ENCODE measurements at regions not wholly inside any gene's neighbourhood (a gene's known extent, or its start where the extent isn't known, plus 50 kb on each side); places are given as distances from the start of the nearest gene placed in this dataset.

DNA sequence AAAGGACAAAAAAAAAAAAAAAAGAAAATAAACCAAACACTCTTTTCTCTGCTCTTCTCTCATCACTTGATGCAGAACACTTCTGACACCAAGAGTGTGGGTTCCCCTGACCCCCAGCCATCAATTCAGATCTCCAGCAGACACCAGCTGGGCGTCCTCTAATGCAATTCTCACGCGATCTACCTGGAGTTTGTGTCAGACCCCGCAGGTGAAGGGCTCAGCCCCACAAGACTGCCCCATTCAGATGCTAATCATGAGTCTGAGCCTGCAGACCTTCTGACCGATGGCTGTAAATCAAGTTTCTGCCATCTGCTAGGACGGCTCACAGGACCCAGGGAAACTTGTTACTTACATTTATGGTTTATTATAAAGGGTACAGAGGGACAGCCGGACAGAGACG, 133.6 kb upstream of the C1orf174 start:
- TF ChIP-seq NFE2L2 (IDR thresholded peaks at IDR 0.05; ENCODE audit: low read depth, low read length) = no peak
- TF ChIP-seq POLR2A (IDR thresholded peaks at IDR 0.05; ENCODE audit: low read depth, low read length) = no peak
- TF ChIP-seq RAD21 (IDR thresholded peaks at IDR 0.05; ENCODE audit: low read length) = no peak
